ENCODE measurements at regions not wholly inside any gene's neighbourhood (a gene's known extent, or its start where the extent isn't known, plus 50 kb on each side); places are given as distances from the start of the nearest gene placed in this dataset.

- TF ChIP-seq CTCF (conservative IDR thresholded peaks at IDR 0.05), result no peak
- no peak for TF ChIP-seq ZFX (IDR thresholded peaks at IDR 0.05)
- H3K27ac ChIP-seq, result no peak overlapping the region
These were observed 232.7 kb upstream of the SULF2 start for GRCh38 chr20:48017992-48018391.

GRCh38 chr20:48017509-48017908, 232.2 kb upstream of the SULF2 start:
- no peak for TF ChIP-seq ZFX (IDR thresholded peaks at IDR 0.05)
- TF ChIP-seq CTCF (conservative IDR thresholded peaks at IDR 0.05), result no peak
- no peak overlapping the region for H3K27ac ChIP-seq

- TF ChIP-seq CTCF (conservative IDR thresholded peaks at IDR 0.05) (no peak), ZFX (IDR thresholded peaks at IDR 0.05) (no peak)
- H3K27ac ChIP-seq, result no peak overlapping the region
These were observed 230.9 kb upstream of the SULF2 start for GRCh38 chr20:48015943-48016723.

- TF ChIP-seq CTCF (conservative IDR thresholded peaks at IDR 0.05), result no peak
- no peak for TF ChIP-seq ZFX (IDR thresholded peaks at IDR 0.05)
- H3K27ac ChIP-seq, result no peak overlapping the region
These were observed 230.0 kb upstream of the SULF2 start for GRCh38 chr20:48015141-48015910.

- TF ChIP-seq ZFX (IDR thresholded peaks at IDR 0.05) (no peak), CTCF (conservative IDR thresholded peaks at IDR 0.05) (no peak)
- no peak overlapping the region for H3K27ac ChIP-seq
These were observed 227.2 kb upstream of the SULF2 start for GRCh38 chr20:48012401-48012974.

GRCh38 chr20:48011025-48011424, 225.7 kb upstream of the SULF2 start:
- TF ChIP-seq CTCF (conservative IDR thresholded peaks at IDR 0.05) (no peak), ZFX (IDR thresholded peaks at IDR 0.05) (no peak)
- no peak overlapping the region for H3K27ac ChIP-seq

GRCh38 chr20:48010623-48011022, 225.3 kb upstream of the SULF2 start:
- no peak for TF ChIP-seq CTCF (conservative IDR thresholded peaks at IDR 0.05)
- no peak for TF ChIP-seq ZFX (IDR thresholded peaks at IDR 0.05)
- H3K27ac ChIP-seq, result no peak overlapping the region

Data from C4-2B (cell line).